ENCODE measurements at regions not wholly inside any gene's neighbourhood (a gene's known extent, or its start where the extent isn't known, plus 50 kb on each side); places are given as distances from the start of the nearest gene placed in this dataset.

GRCh38 chr1:113325022-113325421 lies 65.3 kb upstream of the MAGI3 start:
- ATAC-seq: peak; percentile 48

GRCh38 chr1:113326976-113327375 lies 63.3 kb upstream of the MAGI3 start:
- no peaks in the 10 kb centered on the region for H3K79me2 ChIP-seq (ENCODE audit: low read length)
- no peaks in the 10 kb centered on the region for H3K36me3 ChIP-seq (ENCODE audit: low read depth, low read length)
- H3F3A ChIP-seq (ENCODE audit: low read length, unreplicated experiment): no peaks in the 10 kb centered on the region
- peaks cover 26% of the 10 kb centered on the region for H3K4me1 ChIP-seq (ENCODE audit: insufficient read depth, low read length)
- ChIA-PET CTCF (no interaction called here), POLR2A (ENCODE audit: unreplicated experiment) (no interaction called here)
- H2AFZ ChIP-seq (ENCODE audit: low read length): no peak overlapping the region
- ATAC-seq: no peak
- H3K9ac ChIP-seq (ENCODE audit: low read length): no peak overlapping the region
- no peak for DNase-seq
- H3K4me3 ChIP-seq (ENCODE audit: low read length): no peak overlapping the region
- no TSS peak for BruUV-seq (replicated peaks)
- H3K4me2 ChIP-seq (ENCODE audit: low read length): no peak overlapping the region
- H3K27ac ChIP-seq (ENCODE audit: low read length): no peak overlapping the region
- H3K9me3 ChIP-seq (ENCODE audit: low read length): no peaks in the 10 kb centered on the region
- no peaks in the 10 kb centered on the region for H4K20me1 ChIP-seq (ENCODE audit: low read length)
- H3K27me3 ChIP-seq (ENCODE audit: low read length): no peaks in the 10 kb centered on the region
- intact Hi-C loops (cut with micrococcal nuclease): loop anchor here (1.0 to 10.0 kb wide), 2 partner anchors 11 to 348 kb away; no protein-coding TSS in a partner anchor
- TF ChIP-seq EZH2phosphoT487 (IDR thresholded peaks at IDR 0.05; ENCODE audit: borderline replicate concordance, low read length): no peak
- no peak for TF ChIP-seq CTCF (conservative IDR thresholded peaks at IDR 0.05; ENCODE audit: low read depth, low read length)
- TF ChIP-seq EZH2 (IDR thresholded peaks at IDR 0.05; ENCODE audit: low read length, unreplicated experiment): no peak
- no peaks in the 10 kb centered on the region for H3K9me2 ChIP-seq (replicated peaks; ENCODE audit: low read length)

More at GRCh38 chr1:113325022-113325421, 65.3 kb upstream of the MAGI3 start:
- Histone ChIP-seq H4K20me1 (ENCODE audit: low read length) (no peaks in the 10 kb centered on the region), H3K4me1 (ENCODE audit: insufficient read depth, low read length) (peaks cover 44% of the 10 kb centered on the region), H3K4me3 (ENCODE audit: low read length) (no peak overlapping the region), H3K9me3 (ENCODE audit: low read length) (no peaks in the 10 kb centered on the region), H3K27ac (ENCODE audit: low read length) (peak overlapping the region; percentile 47), H3K9ac (ENCODE audit: low read length) (no peak overlapping the region), H3K36me3 (ENCODE audit: low read depth, low read length) (no peaks in the 10 kb centered on the region), H3F3A (ENCODE audit: low read length, unreplicated experiment) (no peaks in the 10 kb centered on the region), H3K27me3 (ENCODE audit: low read length) (no peaks in the 10 kb centered on the region), H3K4me2 (ENCODE audit: low read length) (peak overlapping the region; percentile 50), H3K9me2 (replicated peaks; ENCODE audit: low read length) (no peaks in the 10 kb centered on the region), H2AFZ (ENCODE audit: low read length) (peak overlapping the region; percentile 82), H3K79me2 (ENCODE audit: low read length) (no peaks in the 10 kb centered on the region)
- peak; percentile 67 for DNase-seq
- BruUV-seq (replicated peaks): no TSS peak
- intact Hi-C loops (cut with micrococcal nuclease): loop anchor here (10.0 kb wide), 1 partner anchor 350 kb away; no protein-coding TSS in a partner anchor
- CTCF ChIA-PET: no interaction called here
- POLR2A ChIA-PET (ENCODE audit: unreplicated experiment): no interaction called here
- no peak for TF ChIP-seq EZH2 (IDR thresholded peaks at IDR 0.05; ENCODE audit: low read length, unreplicated experiment)
- TF ChIP-seq EZH2phosphoT487 (IDR thresholded peaks at IDR 0.05; ENCODE audit: borderline replicate concordance, low read length): no peak
- no peak for TF ChIP-seq CTCF (conservative IDR thresholded peaks at IDR 0.05; ENCODE audit: low read depth, low read length)

- H3F3A ChIP-seq (ENCODE audit: low read length, unreplicated experiment): no peaks in the 10 kb centered on the region
- no peaks in the 10 kb centered on the region for H3K36me3 ChIP-seq (ENCODE audit: low read depth, low read length)
- H3K9me2 ChIP-seq (replicated peaks; ENCODE audit: low read length): no peaks in the 10 kb centered on the region
- intact Hi-C loops (cut with micrococcal nuclease): no loop called here
- ATAC-seq: no peak
- DNase-seq: no peak
- H3K4me1 ChIP-seq (ENCODE audit: insufficient read depth, low read length): no peaks in the 10 kb centered on the region
- no peak overlapping the region for H3K27ac ChIP-seq (ENCODE audit: low read length)
- ChIA-PET POLR2A (ENCODE audit: unreplicated experiment) (no interaction called here), CTCF (no interaction called here)
- no peak overlapping the region for H2AFZ ChIP-seq (ENCODE audit: low read length)
- no peak overlapping the region for H3K9ac ChIP-seq (ENCODE audit: low read length)
- no peaks in the 10 kb centered on the region for H3K9me3 ChIP-seq (ENCODE audit: low read length)
- TF ChIP-seq CTCF (conservative IDR thresholded peaks at IDR 0.05; ENCODE audit: low read depth, low read length): no peak
- TF ChIP-seq EZH2phosphoT487 (IDR thresholded peaks at IDR 0.05; ENCODE audit: borderline replicate concordance, low read length): no peak
- no peak for TF ChIP-seq EZH2 (IDR thresholded peaks at IDR 0.05; ENCODE audit: low read length, unreplicated experiment)
- no peaks in the 10 kb centered on the region for H3K79me2 ChIP-seq (ENCODE audit: low read length)
- no peaks in the 10 kb centered on the region for H3K27me3 ChIP-seq (ENCODE audit: low read length)
- H3K4me2 ChIP-seq (ENCODE audit: low read length): no peak overlapping the region
- no TSS peak for BruUV-seq (replicated peaks)
- no peaks in the 10 kb centered on the region for H4K20me1 ChIP-seq (ENCODE audit: low read length)
- no peak overlapping the region for H3K4me3 ChIP-seq (ENCODE audit: low read length)
Measured at GRCh38 chr1:113333056-113333455, 57.3 kb upstream of the MAGI3 start.

Measured in PC-3 (cell line).